B cell (primary cell): ENCODE measurements at regions not wholly inside any gene's neighbourhood (a gene's known extent, or its start where the extent isn't known, plus 50 kb on each side); places are given as distances from the start of the nearest gene placed in this dataset.

Experiments used
- CTCF ChIP-seq: fragments of 200-600 bp; IDR thresholded peaks from one replicate; pipeline ENCODE4 v1.8.0; 2022; ENCODE audit warnings: antibody characterized with exemption, mild to moderate bottlenecking
- EZH2 ChIP-seq: IDR thresholded peaks from 2 replicates; pipeline ENCODE4 v1.6.1; 2012; ENCODE audit warnings: borderline replicate concordance, low read depth, mild to moderate bottlenecking, moderate library complexity, low read length; ENCODE audit not compliant: insufficient read depth, poor library complexity, severe bottlenecking

DNA sequence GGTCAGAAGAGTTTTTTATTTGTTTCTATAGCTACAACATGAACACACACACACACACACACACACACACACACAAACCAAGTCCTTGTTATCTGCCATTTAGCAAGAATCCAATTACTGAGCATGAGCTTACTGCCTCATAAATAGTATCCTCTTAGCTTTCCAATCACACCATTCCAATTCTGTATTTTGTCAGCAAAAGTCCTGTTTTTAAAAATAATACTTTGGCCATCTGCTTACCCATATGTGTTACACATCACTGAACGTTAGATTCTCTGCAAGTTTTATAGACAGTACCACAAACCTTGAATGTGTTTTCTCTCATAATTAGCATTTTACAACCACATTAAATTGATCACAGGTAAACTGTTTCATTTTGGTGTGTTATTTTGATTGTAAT is 1905.4 kb upstream of the FLRT2 start:
- TF ChIP-seq CTCF (no peak), EZH2 (no peak)
